ENCODE measurements at regions not wholly inside any gene's neighbourhood (a gene's known extent, or its start where the extent isn't known, plus 50 kb on each side); places are given as distances from the start of the nearest gene placed in this dataset.

- H3K27me3 ChIP-seq, result no peaks in the 10 kb centered on the region
- H3K9me3 ChIP-seq, result no peaks in the 10 kb centered on the region
- no peak overlapping the region for H3K4me3 ChIP-seq
- intact Hi-C loops (cut with DNase I), result no loop called here
- no peak for TF ChIP-seq POLR2AphosphoS5 (IDR thresholded peaks at IDR 0.05)
- no peak for TF ChIP-seq EP300 (IDR thresholded peaks at IDR 0.05)
- TF ChIP-seq POLR2A (IDR thresholded peaks at IDR 0.05), result no peak
- no peak for TF ChIP-seq CTCF (IDR thresholded peaks at IDR 0.05)
- no peak overlapping the region for H3K27ac ChIP-seq
- WGBS, 2 donors, result 93 to 96% methylated on average over 7 of the region's 7 CpGs
- H3K36me3 ChIP-seq, result no peaks in the 10 kb centered on the region
- no peaks in the 10 kb centered on the region for H3K4me1 ChIP-seq
- DNase-seq, result no peak
These were observed 2084.5 kb upstream of the C9orf72 start for GRCh38 chr9:29657821-29658220.

- Histone ChIP-seq H3K9me3 (no peaks in the 10 kb centered on the region), H3K27ac (no peak overlapping the region), H3K36me3 (no peaks in the 10 kb centered on the region), H3K4me3 (no peak overlapping the region), H3K27me3 (no peaks in the 10 kb centered on the region), H3K4me1 (no peaks in the 10 kb centered on the region)
- intact Hi-C loops (cut with DNase I), result no loop called here
- no peak for DNase-seq
- no peak for TF ChIP-seq POLR2A (IDR thresholded peaks at IDR 0.05)
- TF ChIP-seq EP300 (IDR thresholded peaks at IDR 0.05), result no peak
- TF ChIP-seq POLR2AphosphoS5 (IDR thresholded peaks at IDR 0.05), result no peak
- no peak for TF ChIP-seq CTCF (IDR thresholded peaks at IDR 0.05)
- WGBS, 2 donors, result 85 to 86% methylated on average over 6 of the region's 6 CpGs
These were observed 2085.7 kb upstream of the C9orf72 start for GRCh38 chr9:29659014-29659413.

- no peaks in the 10 kb centered on the region for H3K4me1 ChIP-seq
- no peak for DNase-seq
- 46 to 61% methylated on average over 4 of the region's 4 CpGs for WGBS, 2 donors
- intact Hi-C loops (cut with DNase I), result no loop called here
- no peak overlapping the region for H3K27ac ChIP-seq
- H3K9me3 ChIP-seq, result no peaks in the 10 kb centered on the region
- TF ChIP-seq EP300 (IDR thresholded peaks at IDR 0.05) (no peak), POLR2AphosphoS5 (IDR thresholded peaks at IDR 0.05) (no peak), POLR2A (IDR thresholded peaks at IDR 0.05) (no peak), CTCF (IDR thresholded peaks at IDR 0.05) (no peak)
- no peaks in the 10 kb centered on the region for H3K27me3 ChIP-seq
- H3K36me3 ChIP-seq, result no peaks in the 10 kb centered on the region
- no peak overlapping the region for H3K4me3 ChIP-seq
These were observed 2086.5 kb upstream of the C9orf72 start for GRCh38 chr9:29659736-29660135.

- intact Hi-C loops (cut with DNase I), result no loop called here
- no peak overlapping the region for H3K27ac ChIP-seq
These were observed 2095.5 kb upstream of the C9orf72 start for GRCh38 chr9:29668732-29669131.

More at GRCh38 chr9:29668732-29669131, 2095.5 kb upstream of the C9orf72 start:
- H3K4me1 ChIP-seq, result no peaks in the 10 kb centered on the region
- TF ChIP-seq EP300 (IDR thresholded peaks at IDR 0.05), result no peak
- no peak for TF ChIP-seq CTCF (IDR thresholded peaks at IDR 0.05)
- TF ChIP-seq POLR2A (IDR thresholded peaks at IDR 0.05), result no peak
- no peak for TF ChIP-seq POLR2AphosphoS5 (IDR thresholded peaks at IDR 0.05)
- no peaks in the 10 kb centered on the region for H3K27me3 ChIP-seq
- 36 to 75% methylated on average over 1 of the region's 1 CpG for WGBS, 2 donors
- no peaks in the 10 kb centered on the region for H3K36me3 ChIP-seq
- no peak overlapping the region for H3K4me3 ChIP-seq
- H3K9me3 ChIP-seq, result no peaks in the 10 kb centered on the region
- DNase-seq, result no peak

All from sigmoid colon (tissue), 6 donors.